ENCODE measurements at regions not wholly inside any gene's neighbourhood (a gene's known extent, or its start where the extent isn't known, plus 50 kb on each side); places are given as distances from the start of the nearest gene placed in this dataset.

DNA sequence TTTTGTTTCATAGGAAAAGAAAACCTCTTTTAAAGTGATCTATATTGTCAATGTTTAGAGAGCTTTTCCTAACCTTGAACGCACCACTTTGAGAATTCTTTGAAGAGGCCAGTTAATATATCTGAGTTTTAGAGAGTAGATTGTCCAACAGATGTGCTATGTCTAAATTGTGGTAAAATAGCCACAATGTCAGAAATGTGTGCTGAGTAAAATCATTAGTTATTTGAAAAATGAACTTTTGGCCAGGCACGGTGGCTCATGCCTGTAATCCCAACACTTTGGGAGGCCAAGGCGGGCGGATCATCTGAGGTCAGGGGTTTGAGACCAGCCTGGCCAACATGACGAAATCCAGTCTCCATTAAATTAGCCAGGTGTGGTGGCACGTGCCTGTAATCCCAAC lies 61.6 kb upstream of the KIAA1217 start:
- no peak for DNase-seq

DNA sequence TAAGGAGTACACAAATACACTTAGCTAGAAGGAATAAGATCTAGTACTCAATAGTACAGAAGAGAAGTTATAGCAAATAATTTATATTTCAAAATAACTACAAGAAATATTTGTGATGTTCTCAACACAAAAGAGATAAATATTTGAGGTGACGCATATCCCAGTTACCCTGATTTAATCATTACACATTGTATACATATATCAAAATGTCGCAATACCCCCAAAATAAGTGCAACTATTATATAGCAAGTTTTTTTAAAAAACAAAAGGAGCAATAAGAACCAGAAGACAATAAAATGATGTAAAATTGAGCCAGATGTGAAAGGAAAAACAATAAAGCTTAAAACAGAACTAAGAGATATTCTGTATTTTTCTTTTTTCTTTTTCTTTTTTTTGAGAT lies 59.3 kb upstream of the KIAA1217 start:
- no peak for DNase-seq

DNA sequence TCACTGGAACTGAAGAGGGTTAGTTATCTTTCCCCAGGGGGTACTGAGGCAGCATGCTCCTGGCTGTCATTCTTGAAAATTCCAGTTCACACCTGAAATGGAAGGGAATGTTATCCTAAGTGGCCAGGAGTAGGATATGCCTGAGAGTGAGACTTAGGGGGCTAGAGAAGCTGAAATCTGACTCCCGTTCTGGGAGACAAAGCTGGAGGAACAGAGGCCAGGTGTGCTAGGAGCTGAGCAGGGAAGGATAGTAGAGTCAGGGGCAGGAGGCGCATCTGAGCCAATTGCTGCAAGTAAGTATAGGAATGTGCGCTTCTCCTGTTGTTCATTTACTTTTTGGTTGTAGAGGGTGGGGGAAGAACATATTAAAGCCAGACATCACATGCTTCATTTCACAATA lies 58.1 kb upstream of the KIAA1217 start:
- no peak for DNase-seq

DNA sequence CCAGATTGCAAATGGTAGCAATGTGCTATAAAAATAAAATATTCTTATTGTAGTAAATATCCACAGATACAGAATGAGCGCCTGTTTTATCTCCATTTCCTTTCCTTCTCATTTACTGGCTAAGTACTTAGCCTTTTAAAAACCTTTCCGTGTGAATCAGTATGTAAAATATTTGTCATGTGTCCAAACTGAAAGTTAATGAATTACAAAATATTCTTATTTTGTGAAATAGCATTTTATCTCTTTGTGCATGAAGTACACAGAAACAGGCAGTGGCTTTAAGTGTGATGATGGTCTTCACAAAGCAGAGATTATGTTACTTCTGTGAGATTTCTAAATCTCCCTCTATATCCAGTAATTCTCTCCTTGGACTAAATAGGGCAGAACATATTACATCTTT lies 56.7 kb upstream of the KIAA1217 start:
- DNase-seq = no peak

DNA sequence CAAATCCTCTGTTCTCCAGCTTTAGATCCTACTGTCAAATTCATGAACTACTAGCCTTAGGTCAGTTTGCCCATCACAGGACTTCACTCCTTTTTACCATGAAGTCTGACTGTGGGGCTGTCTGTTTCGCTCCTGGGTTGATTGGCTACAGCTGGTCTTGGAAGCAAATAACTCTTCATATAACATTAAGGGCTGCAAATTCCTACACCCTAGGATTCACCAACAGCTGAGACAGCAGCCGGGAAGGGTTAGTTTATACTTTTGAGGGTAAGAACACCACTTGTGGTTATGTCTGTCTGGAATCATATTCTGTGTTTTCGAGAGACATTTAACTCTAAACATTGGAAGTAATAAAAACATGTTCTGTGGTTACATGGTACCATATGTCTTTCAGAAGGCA lies 55.9 kb upstream of the KIAA1217 start:
- DNase-seq = no peak

DNA sequence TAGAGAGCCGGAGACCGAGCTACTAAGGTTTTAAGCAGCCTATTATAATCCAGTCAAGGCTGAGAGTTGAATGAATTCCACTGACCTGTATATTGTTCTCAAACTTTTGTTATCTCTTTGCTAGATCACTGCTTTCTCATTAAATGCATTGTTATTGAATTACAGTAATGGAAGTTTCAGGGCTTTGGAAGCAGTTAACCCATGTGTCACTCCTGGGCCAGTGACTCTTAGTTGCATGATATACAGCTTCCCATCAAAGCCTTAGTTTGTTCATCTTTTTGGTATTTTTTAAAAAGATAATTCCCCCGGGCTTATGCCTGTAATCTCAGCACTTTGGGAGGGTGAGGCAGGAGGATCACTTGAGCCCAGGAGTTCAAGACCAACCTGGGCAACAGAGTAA lies 55.4 kb upstream of the KIAA1217 start:
- no peak for DNase-seq

DNA sequence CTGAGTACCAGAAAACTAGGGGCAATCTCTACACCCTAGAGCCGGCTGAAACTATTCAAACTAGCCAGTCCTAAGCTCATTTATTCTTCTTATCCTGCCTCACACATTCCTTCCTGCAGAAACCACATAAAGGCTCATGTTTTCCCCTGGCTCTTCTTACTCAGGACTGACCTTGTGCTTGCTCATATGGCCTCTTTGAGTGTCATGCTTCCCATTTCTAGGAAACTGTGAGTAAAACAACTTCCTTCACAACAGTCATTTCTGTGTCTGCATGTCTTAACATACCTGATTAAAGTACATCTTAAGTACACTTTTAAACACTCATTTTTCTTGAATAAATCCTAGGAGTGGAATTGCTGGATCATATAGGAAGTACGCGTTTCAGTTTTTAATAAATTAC lies 52.3 kb upstream of the KIAA1217 start:
- DNase-seq = no peak

DNA sequence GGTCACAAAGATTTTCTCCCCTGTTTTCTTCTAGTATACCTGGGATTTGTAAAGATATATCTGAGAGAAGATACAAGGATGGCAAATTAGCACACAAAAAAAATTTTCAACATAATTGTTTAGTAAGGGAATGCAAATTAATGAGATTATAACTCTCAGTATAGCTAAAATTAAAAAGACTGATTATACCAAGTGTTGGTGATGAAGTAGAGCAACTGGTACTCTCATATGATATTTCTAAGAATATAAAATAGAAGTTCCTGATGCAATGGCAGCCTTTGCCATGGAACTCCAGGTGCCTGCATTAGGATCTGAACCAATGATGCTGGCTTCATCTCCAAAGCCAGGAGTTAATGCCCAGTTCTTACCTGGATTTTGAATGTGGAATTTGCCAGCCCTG lies 51.4 kb upstream of the KIAA1217 start:
- no peak for DNase-seq
